Keratinocyte (primary cell): ENCODE measurements at regions not wholly inside any gene's neighbourhood (a gene's known extent, or its start where the extent isn't known, plus 50 kb on each side); places are given as distances from the start of the nearest gene placed in this dataset.

Source experiments
- CTCF ChIP-seq, 3 experiments: IDR thresholded peaks in 1 of 3; conservative IDR thresholded peaks in 1 of 3; optimal IDR thresholded peaks in 1 of 3; 2 replicates in 2 of 3; 3 replicates in 1 of 3; pipeline versions ENCODE3 to v1.5.1; 2011; ENCODE audit warnings: low read length in 3 of 3, mild to moderate bottlenecking in 3 of 3, moderate library complexity in 2 of 3, control low read depth in 1 of 3, inconsistent platforms in 1 of 3; ENCODE audit not compliant: insufficient read depth in 2 of 3; ENCODE audit errors: extremely low read depth in 1 of 3
- EZH2 ChIP-seq: IDR thresholded peaks from one replicate; pipeline ENCODE4 v1.6.1; 2012; ENCODE audit warnings: inconsistent platforms, mild to moderate bottlenecking, low read length, moderate library complexity

GRCh38 chr13:78770601-78771000, 111.6 kb upstream of the OBI1 start:
- TF ChIP-seq CTCF (optimal IDR thresholded peaks at IDR 0.05 in 1 of 3, IDR thresholded peaks at IDR 0.05 in 1 of 3, conservative IDR thresholded peaks at IDR 0.05 in 1 of 3; ENCODE audit: extremely low read depth in 1 of 3, insufficient read depth in 2 of 3, low read length in 3 of 3) (no peak), EZH2 (no peak)
